HG03378 (cell line): ENCODE measurements at regions not wholly inside any gene's neighbourhood (a gene's known extent, or its start where the extent isn't known, plus 50 kb on each side); places are given as distances from the start of the nearest gene placed in this dataset.

Experiments
- ATAC-seq: cut with Tn5 transposase; IDR thresholded peaks from one replicate; pipeline ENCODE4 v1.9.1; 2021; ENCODE audit warnings: mild to moderate bottlenecking, moderate library complexity; ENCODE audit not compliant: unreplicated experiment

DNA sequence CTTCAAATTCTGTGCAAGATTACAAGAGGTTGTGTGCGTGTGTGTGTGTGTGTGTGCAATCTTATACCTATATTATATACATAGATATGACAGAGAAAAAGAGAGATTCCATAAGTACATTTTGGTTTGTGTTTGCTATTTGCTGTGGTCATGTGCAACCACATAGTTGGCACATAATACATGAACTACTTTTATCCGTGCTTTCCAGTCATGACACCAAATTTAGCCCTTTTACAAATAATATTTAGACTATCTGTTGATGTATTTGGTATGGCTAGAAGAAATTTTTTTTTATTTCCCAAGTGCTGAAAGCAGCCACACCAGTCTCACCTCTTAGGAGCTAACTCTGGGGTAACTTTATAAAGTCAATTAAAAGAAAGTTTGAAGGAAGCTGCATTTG is 63.5 kb upstream of the EGFR start:
- ATAC-seq: no peak

DNA sequence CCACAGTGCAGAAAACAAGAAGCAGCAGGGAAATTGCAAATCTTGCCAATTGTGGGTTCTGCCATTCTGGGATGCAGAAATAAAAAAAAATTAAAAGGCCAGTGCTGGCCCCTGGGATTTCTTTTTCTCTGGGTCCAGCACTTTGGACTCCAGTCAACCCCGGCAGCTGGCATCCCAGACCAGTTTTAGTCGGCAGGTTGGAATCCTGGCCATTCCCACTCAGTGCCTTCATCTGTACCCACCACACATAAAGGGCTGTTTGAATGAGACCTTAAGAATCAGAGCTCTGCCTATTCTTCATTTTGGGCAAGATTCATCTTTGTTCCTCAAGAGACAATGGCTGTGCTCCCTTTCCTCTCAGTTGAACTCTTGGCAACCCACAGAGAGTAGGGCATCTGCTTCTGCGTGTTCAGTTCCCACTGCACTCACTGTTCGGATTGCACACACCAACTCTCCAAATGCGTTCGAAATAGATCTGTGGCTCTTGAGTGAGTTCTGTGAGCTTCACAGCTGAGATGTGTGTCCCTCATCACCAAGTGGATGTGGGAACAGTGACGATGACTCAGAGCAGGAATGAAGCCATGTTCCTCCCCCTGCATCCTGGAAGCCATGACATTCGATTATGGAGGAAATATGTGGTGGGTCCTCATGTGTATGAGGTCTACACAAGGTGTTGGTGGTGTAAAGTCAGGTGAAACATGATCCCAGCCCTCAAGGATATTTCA is 63.0 kb upstream of the EGFR start:
- no peak for ATAC-seq

DNA sequence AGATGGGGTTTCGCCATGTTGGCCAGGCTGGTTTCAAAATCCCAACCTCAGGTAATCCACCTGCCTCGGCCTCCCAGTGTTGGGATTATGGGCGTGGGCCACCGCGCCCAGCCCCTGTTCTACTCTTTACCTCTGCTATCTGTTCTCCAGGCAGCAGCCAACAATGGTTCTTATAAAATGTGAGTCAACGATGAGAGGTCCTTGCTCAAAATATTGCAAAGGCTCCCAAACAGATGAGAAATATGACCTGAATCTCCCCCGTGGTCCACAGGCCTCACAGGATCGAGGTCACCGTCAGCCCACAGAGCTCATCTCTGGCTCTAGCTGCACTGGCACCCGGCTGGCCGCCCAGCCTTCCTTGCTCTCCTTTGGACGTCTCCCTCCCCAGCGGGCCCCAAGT is 62.0 kb upstream of the EGFR start:
- no peak for ATAC-seq

DNA sequence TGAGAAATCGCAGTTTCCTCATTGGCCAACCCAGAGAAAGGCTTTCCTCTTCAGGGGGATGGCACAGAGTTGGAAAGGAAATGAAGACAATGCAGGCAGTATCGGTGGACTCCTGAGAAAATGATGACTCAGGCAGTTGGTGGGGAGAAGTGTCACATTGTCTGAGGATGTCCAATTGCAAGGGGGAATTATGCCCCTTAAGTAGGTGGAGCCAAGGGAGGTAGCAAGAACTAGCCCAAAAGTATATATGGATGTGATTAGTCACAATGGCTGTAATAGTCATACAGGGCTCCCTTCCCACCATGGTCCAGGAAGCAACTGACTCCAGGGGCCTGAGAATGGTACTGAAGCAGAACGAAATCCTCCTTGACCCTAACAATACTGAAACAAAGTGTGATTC is 58.3 kb upstream of the EGFR start:
- peak; percentile 53 for ATAC-seq

DNA sequence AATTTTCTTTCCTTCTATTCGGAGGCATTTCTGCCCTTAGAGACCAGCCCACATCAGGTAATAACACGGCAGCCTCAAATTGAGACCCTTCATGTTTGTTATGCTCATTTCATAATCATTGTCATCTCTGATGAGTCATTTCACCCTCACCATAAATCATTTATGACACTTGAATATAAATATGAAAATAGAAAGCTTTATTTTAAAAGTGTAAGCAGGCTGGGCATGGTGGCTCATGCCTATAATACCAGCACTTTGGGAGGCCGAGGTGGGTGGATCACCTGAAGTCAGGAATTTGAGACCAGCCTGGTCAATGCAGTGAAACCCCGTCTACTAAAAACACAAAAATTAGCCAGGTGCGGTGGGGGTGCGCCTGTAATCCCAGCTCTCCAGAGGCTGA is 57.4 kb upstream of the EGFR start:
- no peak for ATAC-seq

DNA sequence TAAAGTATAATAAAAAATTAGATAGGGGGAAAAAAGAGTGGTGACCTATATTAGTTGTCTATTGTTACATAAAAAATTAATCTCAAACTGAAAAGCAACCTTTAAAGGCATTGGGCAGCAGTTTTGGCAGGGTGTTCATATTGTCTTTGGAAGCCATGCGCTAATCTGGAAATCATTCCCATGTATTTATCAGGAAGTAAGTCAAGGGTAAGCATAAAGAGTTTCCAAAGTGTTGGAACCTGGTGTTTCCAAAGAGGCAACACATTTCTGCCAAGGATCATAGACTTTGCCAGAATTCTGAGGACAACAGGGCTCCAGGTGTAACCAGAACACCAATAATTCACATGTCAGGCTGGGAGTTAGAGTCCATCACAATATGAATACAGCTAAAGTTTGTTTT is 55.7 kb upstream of the EGFR start:
- ATAC-seq: no peak

DNA sequence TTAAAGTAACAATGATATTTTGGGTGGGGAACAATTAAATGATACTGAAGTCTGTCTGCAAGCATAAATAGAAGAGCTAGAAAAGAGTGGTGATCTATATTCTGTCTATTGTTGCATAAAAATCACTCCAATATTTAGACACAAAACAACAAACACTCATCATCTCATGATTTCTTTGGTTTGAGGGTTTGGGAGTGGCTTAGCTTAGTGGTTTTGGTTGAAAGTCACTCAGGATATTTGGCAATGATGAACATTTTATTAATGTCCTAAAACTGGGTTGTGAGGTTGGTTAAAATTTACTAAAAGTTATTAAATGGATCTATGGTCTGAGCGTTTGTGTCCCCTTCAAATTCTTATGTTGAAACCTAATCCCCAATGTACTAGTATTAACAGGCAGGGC is 54.7 kb upstream of the EGFR start:
- ATAC-seq: no peak

DNA sequence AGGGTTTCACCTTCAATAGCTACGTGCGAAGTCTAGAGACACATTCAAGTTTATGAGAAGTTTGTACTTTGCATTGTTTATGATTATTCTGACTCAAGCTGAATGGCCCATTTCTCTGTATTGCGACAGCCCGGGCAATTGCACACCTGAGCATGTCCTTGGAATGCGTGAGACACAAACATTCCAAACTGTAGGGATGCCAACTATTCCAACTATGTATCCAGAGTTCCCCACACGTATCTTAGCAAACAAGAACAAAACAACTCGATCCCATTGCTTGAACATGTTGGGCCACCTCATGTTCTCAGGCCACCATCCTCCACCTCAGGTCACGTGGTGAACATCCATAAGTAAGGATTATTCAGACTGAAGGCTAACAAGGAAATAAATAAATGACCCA is 51.4 kb upstream of the EGFR start:
- ATAC-seq: no peak

DNA sequence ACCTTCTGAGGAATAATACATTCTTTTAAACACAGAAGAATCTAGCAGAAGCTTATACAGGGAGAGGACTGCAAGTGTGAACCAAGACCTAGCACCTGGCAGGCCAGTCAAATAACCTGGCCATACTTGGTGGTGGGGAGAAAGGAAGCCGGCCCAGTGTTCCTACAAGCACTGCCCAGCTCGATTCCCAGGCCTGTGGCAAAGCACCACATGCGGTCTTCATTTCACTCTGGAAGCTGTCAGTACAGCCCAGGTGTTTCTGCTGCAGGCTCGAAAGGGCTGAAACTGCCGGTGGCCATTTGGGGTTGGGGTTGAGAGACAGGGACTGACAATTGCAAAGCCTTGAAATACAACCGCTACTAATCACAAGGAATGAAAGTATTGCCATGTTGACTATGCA is 50.8 kb upstream of the EGFR start:
- no peak for ATAC-seq
